Neural progenitor cell (in vitro differentiated cells): ENCODE measurements at regions not wholly inside any gene's neighbourhood (a gene's known extent, or its start where the extent isn't known, plus 50 kb on each side); places are given as distances from the start of the nearest gene placed in this dataset.

Experiments used
- CTCF ChIP-seq: fragments of 200-600 bp; sonication (generic); IDR thresholded peaks from 2 replicates; pipeline ENCODE4 v1.5.1; 2017; ENCODE audit warnings: antibody characterized with exemption, mild to moderate bottlenecking
- EZH2phosphoT487 ChIP-seq: fragments of 200-600 bp; sonication (generic); IDR thresholded peaks from 2 replicates; pipeline ENCODE4 v1.6.1; 2017; ENCODE audit warnings: antibody characterized with exemption

- no peak for TF ChIP-seq EZH2phosphoT487
- TF ChIP-seq CTCF = no peak
Observed at GRCh38 chr2:59385971-59386370, 1144.8 kb upstream of the FANCL start.
